Erythroblast (primary cell): ENCODE measurements at regions not wholly inside any gene's neighbourhood (a gene's known extent, or its start where the extent isn't known, plus 50 kb on each side); places are given as distances from the start of the nearest gene placed in this dataset.

ENCODE experiments used
- GATA1 ChIP-seq: IDR thresholded peaks from 2 replicates; pipeline ENCODE4 v1.6.1; 2011; ENCODE audit warnings: low read depth, mild to moderate bottlenecking, control low read depth, low read length, moderate library complexity
- POLR2A ChIP-seq: IDR thresholded peaks from 2 replicates; pipeline ENCODE4 v1.6.1; 2011; ENCODE audit warnings: mild to moderate bottlenecking, low read length

DNA sequence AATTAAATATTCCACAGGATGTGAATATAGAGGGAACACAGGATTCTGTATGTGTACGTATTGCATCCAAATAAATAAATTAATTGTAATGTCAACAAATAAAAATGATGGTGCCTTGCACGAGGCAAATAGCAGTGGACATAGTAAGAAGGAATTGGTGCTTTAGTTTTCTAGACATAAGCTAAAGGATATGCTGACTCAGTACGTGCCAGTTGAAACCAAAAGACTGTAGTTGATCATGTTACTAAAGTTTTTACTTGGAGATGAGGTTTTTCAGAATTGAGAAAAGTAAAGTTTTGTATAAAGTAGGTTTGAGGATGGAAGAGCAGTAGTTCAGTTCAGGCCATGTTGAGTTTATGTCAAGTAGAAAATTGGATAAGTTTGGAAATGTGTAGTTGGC lies 807.2 kb downstream of the SLC16A7 start:
- TF ChIP-seq POLR2A, result no peak
- TF ChIP-seq GATA1, result no peak
